ENCODE measurements at regions not wholly inside any gene's neighbourhood (a gene's known extent, or its start where the extent isn't known, plus 50 kb on each side); places are given as distances from the start of the nearest gene placed in this dataset.

DNA sequence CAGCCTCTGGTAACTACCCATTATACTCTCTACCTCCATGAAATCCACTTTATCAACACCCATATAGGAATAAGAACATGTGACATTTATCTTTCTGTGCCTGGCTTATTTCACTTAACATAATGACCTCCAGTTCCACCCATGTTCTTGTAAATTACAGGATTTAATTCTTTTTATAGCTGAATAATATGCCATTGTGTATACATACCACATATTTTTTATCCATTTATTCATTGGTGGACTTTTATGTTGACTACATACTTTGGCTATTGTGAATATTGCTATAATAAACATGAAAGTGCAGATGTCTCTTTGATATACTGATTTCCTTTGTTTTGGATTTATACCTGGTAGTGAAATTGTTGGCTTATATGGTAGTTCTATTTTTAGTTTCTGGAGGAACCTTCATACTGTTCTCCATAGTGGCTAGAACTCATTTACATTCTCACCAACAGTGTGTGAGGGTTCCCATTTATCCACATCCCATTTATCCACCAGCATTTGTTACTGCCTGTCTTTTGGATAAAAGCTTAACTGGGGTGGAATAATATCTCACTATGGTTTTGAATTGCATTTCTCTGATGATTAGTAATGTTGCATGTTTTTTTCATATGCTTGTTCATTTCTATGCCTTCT lies 473.4 kb downstream of the TBL1XR1 start (continued):
- TF ChIP-seq, protein P1, sequence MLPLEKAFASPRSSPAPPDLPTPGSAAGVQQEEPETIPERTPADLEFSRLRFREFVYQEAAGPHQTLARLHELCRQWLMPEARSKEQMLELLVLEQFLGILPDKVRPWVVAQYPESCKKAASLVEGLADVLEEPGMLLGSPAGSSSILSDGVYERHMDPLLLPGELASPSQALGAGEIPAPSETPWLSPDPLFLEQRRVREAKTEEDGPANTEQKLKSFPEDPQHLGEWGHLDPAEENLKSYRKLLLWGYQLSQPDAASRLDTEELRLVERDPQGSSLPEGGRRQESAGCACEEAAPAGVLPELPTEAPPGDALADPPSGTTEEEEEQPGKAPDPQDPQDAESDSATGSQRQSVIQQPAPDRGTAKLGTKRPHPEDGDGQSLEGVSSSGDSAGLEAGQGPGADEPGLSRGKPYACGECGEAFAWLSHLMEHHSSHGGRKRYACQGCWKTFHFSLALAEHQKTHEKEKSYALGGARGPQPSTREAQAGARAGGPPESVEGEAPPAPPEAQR (CRISPR knock-in tag; IDR thresholded peaks at IDR 0.05): no peak
- TF ChIP-seq, protein P2, sequence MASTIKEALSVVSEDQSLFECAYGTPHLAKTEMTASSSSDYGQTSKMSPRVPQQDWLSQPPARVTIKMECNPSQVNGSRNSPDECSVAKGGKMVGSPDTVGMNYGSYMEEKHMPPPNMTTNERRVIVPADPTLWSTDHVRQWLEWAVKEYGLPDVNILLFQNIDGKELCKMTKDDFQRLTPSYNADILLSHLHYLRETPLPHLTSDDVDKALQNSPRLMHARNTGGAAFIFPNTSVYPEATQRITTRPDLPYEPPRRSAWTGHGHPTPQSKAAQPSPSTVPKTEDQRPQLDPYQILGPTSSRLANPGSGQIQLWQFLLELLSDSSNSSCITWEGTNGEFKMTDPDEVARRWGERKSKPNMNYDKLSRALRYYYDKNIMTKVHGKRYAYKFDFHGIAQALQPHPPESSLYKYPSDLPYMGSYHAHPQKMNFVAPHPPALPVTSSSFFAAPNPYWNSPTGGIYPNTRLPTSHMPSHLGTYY (CRISPR knock-in tag; IDR thresholded peaks at IDR 0.05): no peak
- TF ChIP-seq, protein P3, sequence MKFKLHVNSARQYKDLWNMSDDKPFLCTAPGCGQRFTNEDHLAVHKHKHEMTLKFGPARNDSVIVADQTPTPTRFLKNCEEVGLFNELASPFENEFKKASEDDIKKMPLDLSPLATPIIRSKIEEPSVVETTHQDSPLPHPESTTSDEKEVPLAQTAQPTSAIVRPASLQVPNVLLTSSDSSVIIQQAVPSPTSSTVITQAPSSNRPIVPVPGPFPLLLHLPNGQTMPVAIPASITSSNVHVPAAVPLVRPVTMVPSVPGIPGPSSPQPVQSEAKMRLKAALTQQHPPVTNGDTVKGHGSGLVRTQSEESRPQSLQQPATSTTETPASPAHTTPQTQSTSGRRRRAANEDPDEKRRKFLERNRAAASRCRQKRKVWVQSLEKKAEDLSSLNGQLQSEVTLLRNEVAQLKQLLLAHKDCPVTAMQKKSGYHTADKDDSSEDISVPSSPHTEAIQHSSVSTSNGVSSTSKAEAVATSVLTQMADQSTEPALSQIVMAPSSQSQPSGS (CRISPR knock-in tag; IDR thresholded peaks at IDR 0.05; ENCODE audit: borderline replicate concordance, low read depth): no peak

DNA sequence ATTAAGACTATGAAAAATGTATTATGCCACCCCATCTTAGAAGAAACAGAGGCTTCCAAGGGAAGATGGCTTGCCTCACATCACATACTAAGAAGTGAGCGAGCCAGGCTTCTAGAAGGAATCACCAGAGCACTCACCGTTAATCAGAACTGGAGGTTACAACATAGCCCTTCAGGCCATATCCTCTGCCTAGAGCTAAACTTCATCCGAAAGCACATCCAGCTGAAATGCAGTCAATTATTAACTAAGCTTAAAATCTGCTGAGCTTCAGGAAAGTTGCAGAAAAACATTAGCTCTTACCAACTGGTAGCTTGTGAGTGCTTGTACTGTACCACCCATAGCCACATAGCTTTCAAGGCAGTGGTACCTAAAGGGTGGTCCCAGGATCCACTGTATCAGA lies 483.2 kb downstream of the TBL1XR1 start:
- H3K9me3 Mint-ChIP-seq: no peaks in the 10 kb centered on the region
- H3K4me3 Mint-ChIP-seq: no peak overlapping the region
- POLR2A ChIA-PET: no interaction called here
- no peak for ATAC-seq
- no peak overlapping the region for H3K27ac Mint-ChIP-seq
- no peak for DNase-seq (ENCODE audit: low spot score)
- H3K4me1 Mint-ChIP-seq: peaks cover 7% of the 10 kb centered on the region
- TF ChIP-seq NFYB (CRISPR knock-in tag; conservative IDR thresholded peaks at IDR 0.05; ENCODE audit: low read depth) (no peak), ESRRA (CRISPR knock-in tag; IDR thresholded peaks at IDR 0.05; ENCODE audit: borderline replicate concordance) (no peak), RORB (CRISPR knock-in tag; IDR thresholded peaks at IDR 0.05) (no peak)
- TF ChIP-seq, protein P4, sequence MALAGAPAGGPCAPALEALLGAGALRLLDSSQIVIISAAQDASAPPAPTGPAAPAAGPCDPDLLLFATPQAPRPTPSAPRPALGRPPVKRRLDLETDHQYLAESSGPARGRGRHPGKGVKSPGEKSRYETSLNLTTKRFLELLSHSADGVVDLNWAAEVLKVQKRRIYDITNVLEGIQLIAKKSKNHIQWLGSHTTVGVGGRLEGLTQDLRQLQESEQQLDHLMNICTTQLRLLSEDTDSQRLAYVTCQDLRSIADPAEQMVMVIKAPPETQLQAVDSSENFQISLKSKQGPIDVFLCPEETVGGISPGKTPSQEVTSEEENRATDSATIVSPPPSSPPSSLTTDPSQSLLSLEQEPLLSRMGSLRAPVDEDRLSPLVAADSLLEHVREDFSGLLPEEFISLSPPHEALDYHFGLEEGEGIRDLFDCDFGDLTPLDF (CRISPR knock-in tag; IDR thresholded peaks at IDR 0.05): no peak
- TF ChIP-seq, protein P5, sequence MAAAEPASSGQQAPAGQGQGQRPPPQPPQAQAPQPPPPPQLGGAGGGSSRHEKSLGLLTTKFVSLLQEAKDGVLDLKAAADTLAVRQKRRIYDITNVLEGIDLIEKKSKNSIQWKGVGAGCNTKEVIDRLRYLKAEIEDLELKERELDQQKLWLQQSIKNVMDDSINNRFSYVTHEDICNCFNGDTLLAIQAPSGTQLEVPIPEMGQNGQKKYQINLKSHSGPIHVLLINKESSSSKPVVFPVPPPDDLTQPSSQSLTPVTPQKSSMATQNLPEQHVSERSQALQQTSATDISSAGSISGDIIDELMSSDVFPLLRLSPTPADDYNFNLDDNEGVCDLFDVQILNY (CRISPR knock-in tag; IDR thresholded peaks at IDR 0.05): no peak
- no peaks in the 10 kb centered on the region for H3K36me3 Mint-ChIP-seq
- H3K27me3 Mint-ChIP-seq (ENCODE audit: low read depth): no peaks in the 10 kb centered on the region
- CTCF ChIA-PET: no interaction called here

DNA sequence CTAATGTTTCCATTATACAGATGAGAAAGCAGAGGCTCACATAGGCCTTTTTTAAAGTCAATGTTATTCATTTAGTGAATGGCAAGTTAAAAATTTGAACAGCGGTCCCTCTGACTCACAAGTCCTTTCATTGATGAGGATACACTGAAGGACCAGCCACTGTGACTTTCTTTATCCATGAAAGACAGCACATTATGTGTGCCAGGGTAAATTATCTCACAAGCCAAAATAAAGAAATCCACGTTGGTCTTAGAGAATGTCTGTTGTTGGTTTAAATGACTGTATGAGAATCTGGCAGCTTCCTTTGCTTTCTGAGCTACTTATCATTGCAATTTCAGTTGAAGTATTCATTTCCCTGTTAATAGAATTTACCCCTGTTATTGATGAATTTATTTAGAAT lies 485.1 kb downstream of the TBL1XR1 start:
- Mint-ChIP-seq H3K4me1 (peaks cover 7% of the 10 kb centered on the region), H3K4me3 (no peak overlapping the region), H3K27me3 (ENCODE audit: low read depth) (no peaks in the 10 kb centered on the region), H3K27ac (no peak overlapping the region), H3K36me3 (peaks cover 6% of the 10 kb centered on the region), H3K9me3 (peaks cover 15% of the 10 kb centered on the region)
- TF ChIP-seq, protein P6, sequence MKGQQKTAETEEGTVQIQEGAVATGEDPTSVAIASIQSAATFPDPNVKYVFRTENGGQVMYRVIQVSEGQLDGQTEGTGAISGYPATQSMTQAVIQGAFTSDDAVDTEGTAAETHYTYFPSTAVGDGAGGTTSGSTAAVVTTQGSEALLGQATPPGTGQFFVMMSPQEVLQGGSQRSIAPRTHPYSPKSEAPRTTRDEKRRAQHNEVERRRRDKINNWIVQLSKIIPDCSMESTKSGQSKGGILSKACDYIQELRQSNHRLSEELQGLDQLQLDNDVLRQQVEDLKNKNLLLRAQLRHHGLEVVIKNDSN (CRISPR knock-in tag; IDR thresholded peaks at IDR 0.05): no peak
- TF ChIP-seq CBFB (CRISPR knock-in tag; IDR thresholded peaks at IDR 0.05; ENCODE audit: low read depth) (no peak), ZNF138 (CRISPR knock-in tag; conservative IDR thresholded peaks at IDR 0.05) (no peak), HMGA2 (CRISPR knock-in tag; IDR thresholded peaks at IDR 0.05) (no peak), ZNF232 (CRISPR knock-in tag; IDR thresholded peaks at IDR 0.05) (no peak)
- TF ChIP-seq, protein P3 (CRISPR knock-in tag; IDR thresholded peaks at IDR 0.05; ENCODE audit: borderline replicate concordance, low read depth): no peak
- TF ChIP-seq, protein P7, sequence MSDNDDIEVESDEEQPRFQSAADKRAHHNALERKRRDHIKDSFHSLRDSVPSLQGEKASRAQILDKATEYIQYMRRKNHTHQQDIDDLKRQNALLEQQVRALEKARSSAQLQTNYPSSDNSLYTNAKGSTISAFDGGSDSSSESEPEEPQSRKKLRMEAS (CRISPR knock-in tag; IDR thresholded peaks at IDR 0.05): no peak
- TF ChIP-seq, protein P8, sequence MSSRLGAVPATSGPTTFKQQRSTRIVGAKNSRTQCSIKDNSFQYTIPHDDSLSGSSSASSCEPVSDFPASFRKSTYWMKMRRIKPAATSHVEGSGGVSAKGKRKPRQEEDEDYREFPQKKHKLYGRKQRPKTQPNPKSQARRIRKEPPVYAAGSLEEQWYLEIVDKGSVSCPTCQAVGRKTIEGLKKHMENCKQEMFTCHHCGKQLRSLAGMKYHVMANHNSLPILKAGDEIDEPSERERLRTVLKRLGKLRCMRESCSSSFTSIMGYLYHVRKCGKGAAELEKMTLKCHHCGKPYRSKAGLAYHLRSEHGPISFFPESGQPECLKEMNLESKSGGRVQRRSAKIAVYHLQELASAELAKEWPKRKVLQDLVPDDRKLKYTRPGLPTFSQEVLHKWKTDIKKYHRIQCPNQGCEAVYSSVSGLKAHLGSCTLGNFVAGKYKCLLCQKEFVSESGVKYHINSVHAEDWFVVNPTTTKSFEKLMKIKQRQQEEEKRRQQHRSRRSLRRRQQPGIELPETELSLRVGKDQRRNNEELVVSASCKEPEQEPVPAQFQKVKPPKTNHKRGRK (CRISPR knock-in tag; IDR thresholded peaks at IDR 0.05; ENCODE audit: borderline replicate concordance): no peak
- TF ChIP-seq, protein P9, sequence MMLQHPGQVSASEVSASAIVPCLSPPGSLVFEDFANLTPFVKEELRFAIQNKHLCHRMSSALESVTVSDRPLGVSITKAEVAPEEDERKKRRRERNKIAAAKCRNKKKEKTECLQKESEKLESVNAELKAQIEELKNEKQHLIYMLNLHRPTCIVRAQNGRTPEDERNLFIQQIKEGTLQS (CRISPR knock-in tag; conservative IDR thresholded peaks at IDR 0.05): no peak
- TF ChIP-seq, protein P10, sequence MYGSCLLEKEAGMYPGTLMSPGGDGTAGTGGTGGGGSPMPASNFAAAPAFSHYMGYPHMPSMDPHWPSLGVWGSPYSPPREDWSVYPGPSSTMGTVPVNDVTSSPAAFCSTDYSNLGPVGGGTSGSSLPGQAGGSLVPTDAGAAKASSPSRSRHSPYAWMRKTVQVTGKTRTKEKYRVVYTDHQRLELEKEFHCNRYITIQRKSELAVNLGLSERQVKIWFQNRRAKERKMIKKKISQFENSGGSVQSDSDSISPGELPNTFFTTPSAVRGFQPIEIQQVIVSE (CRISPR knock-in tag; IDR thresholded peaks at IDR 0.05; ENCODE audit: borderline replicate concordance): no peak
- no peak for ATAC-seq
- POLR2A ChIA-PET: no interaction called here
- no peak for DNase-seq (ENCODE audit: low spot score)
- CTCF ChIA-PET: no interaction called here

Data from WTC11 (cell line).